ENCODE measurements at regions not wholly inside any gene's neighbourhood (a gene's known extent, or its start where the extent isn't known, plus 50 kb on each side); places are given as distances from the start of the nearest gene placed in this dataset.

DNA sequence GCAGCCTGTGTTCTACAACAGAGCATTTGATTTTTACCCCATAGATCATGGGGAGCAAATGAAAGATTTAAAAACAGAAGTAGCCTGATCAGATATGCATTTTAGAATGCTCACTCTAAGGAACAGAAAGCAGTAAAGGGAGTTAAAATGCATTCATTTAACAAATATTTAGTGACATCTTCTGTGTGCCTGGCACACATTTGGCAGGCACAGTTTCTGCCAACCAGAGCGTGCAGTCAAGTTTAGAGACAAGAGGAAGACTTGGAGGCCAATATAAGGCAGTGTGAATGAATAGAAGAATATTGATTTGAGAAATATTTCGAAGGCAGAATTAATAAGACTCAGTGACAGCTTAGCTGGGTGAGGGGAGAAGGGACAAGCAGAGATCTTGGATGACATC lies 210.1 kb downstream of the KDR start:
- TF ChIP-seq POLR2A (IDR thresholded peaks at IDR 0.05; ENCODE audit: low read depth, low read length) (no peak), CEBPB (IDR thresholded peaks at IDR 0.05; ENCODE audit: low read depth, low read length) (no peak), MAFK (IDR thresholded peaks at IDR 0.05; ENCODE audit: low read depth, low read length) (no peak), MAZ (IDR thresholded peaks at IDR 0.05; ENCODE audit: borderline replicate concordance, low read depth, low read length) (no peak), RFX5 (IDR thresholded peaks at IDR 0.05; ENCODE audit: low read depth, low read length) (no peak), MXI1 (IDR thresholded peaks at IDR 0.05; ENCODE audit: borderline replicate concordance, low read depth, low read length) (no peak), BHLHE40 (IDR thresholded peaks at IDR 0.05; ENCODE audit: low read depth, low read length) (no peak), NFE2L2 (IDR thresholded peaks at IDR 0.05; ENCODE audit: low read depth, low read length) (no peak), FOS (IDR thresholded peaks at IDR 0.05; ENCODE audit: low read depth, low read length) (no peak), RAD21 (IDR thresholded peaks at IDR 0.05; ENCODE audit: low read length) (no peak), SMC3 (IDR thresholded peaks at IDR 0.05; ENCODE audit: low read depth, low read length) (no peak)
- TF ChIP-seq, protein P1, sequence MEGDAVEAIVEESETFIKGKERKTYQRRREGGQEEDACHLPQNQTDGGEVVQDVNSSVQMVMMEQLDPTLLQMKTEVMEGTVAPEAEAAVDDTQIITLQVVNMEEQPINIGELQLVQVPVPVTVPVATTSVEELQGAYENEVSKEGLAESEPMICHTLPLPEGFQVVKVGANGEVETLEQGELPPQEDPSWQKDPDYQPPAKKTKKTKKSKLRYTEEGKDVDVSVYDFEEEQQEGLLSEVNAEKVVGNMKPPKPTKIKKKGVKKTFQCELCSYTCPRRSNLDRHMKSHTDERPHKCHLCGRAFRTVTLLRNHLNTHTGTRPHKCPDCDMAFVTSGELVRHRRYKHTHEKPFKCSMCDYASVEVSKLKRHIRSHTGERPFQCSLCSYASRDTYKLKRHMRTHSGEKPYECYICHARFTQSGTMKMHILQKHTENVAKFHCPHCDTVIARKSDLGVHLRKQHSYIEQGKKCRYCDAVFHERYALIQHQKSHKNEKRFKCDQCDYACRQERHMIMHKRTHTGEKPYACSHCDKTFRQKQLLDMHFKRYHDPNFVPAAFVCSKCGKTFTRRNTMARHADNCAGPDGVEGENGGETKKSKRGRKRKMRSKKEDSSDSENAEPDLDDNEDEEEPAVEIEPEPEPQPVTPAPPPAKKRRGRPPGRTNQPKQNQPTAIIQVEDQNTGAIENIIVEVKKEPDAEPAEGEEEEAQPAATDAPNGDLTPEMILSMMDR (conservative IDR thresholded peaks at IDR 0.05; ENCODE audit: low read depth, low read length): no peak
- TF ChIP-seq, protein P2, sequence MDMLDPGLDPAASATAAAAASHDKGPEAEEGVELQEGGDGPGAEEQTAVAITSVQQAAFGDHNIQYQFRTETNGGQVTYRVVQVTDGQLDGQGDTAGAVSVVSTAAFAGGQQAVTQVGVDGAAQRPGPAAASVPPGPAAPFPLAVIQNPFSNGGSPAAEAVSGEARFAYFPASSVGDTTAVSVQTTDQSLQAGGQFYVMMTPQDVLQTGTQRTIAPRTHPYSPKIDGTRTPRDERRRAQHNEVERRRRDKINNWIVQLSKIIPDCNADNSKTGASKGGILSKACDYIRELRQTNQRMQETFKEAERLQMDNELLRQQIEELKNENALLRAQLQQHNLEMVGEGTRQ (IDR thresholded peaks at IDR 0.05; ENCODE audit: low read depth, low read length): no peak
- TF ChIP-seq, protein P3, sequence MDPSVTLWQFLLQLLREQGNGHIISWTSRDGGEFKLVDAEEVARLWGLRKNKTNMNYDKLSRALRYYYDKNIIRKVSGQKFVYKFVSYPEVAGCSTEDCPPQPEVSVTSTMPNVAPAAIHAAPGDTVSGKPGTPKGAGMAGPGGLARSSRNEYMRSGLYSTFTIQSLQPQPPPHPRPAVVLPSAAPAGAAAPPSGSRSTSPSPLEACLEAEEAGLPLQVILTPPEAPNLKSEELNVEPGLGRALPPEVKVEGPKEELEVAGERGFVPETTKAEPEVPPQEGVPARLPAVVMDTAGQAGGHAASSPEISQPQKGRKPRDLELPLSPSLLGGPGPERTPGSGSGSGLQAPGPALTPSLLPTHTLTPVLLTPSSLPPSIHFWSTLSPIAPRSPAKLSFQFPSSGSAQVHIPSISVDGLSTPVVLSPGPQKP (IDR thresholded peaks at IDR 0.05; ENCODE audit: borderline replicate concordance, low read depth, low read length): no peak

Data from IMR-90 (cell line).